GM21737 (cell line): ENCODE measurements at regions not wholly inside any gene's neighbourhood (a gene's known extent, or its start where the extent isn't known, plus 50 kb on each side); places are given as distances from the start of the nearest gene placed in this dataset.
"Not testable (repeated sequence)": the region's sequence is repeated elsewhere in the genome, so short reads cannot be mapped to it uniquely, and the experiment has no call there.

ENCODE experiments used
- ATAC-seq: cut with Tn5 transposase; IDR thresholded peaks from one replicate; pipeline ENCODE4 v1.9.1; 2021; ENCODE audit warnings: mild to moderate bottlenecking, moderate library complexity; ENCODE audit not compliant: unreplicated experiment

DNA sequence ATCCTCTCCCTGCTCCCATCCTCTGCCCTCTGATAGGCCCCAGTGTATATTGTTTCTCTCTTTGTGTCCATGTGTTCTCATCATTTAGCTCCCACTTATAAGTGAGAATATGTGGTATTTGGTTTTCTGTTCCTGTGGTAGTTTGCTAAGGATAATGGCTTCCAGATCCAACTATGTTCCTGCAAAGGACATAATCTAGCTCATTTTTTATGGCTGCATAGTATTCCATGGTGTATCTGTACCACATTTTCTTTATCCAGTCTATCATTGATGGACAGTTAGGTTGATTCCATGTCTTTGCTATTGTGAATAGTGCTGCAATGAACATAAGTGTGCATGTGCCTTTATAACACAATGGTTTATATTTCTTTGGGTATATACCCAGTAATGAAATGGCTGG lies 57.8 kb upstream of the SMIM30 start:
- not testable (repeated sequence) for ATAC-seq

DNA sequence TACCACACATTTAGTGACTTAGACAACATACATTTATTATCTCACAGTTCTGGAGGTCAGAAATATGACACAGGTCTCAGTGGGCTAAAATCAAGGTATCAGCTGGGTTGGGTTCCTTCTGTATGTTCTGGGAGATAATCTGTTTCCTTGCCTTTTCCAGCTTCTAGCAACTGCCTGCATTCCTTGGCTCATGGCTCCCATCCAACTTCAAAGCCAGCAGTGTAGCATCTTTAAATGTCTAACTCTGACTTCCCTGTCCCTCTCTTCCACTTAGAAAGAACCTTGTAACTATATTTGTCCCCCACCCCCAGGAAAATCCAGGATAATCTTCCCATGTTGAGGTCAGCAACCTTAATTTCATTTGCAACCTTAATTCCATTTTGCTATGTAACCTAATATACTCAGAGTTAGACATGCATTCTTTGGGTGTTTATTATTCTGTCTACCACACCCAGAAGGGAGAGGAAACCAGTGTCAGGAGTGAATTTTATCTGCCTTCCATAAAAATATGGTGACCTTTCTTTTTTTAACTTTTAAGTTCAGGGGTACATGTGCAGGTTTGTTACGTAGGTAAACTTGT lies 57.3 kb upstream of the SMIM30 start:
- ATAC-seq: no peak

DNA sequence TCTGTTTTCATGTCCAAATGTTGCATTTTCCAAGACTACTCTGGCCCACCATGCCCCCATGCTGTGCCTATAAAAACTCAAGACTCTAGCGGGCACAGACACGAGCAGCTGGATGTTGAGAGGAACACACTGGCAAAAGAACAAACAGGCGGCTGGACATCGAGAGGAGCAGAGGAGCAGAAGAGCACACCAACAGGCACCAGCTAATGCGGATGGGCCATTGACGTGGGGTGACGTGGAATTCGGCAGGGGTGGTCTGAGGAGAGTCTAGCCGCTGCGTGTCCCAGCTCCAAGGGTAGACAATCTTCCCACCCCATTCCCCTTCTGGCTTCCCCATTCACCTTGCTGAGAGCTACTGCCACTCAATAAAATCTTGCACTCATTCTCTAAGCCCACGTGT lies 54.4 kb upstream of the SMIM30 start:
- no peak for ATAC-seq

DNA sequence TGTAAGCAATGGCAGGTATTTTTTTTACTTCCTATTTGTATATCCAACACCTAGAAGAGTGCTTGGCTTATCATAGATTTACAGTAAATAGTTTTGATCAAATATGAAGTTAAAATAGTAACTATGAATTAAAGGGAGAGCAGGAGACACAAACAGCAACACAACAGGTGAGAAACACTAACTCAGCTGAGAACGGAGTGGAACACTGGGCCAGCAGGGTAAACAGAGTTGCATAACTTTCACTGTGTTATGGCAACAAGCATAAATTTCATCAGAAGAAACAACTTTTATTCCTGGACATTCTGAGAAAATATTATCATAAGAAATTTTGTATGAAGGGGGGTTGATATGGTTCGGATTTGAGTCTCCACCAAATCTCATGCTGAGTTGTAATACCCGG lies 52.2 kb upstream of the SMIM30 start:
- no peak for ATAC-seq
